HCT116 (cell line): ENCODE measurements at regions not wholly inside any gene's neighbourhood (a gene's known extent, or its start where the extent isn't known, plus 50 kb on each side); places are given as distances from the start of the nearest gene placed in this dataset.

Experiments
- ATAC-seq: fragments of 200-7000 bp; cut with Tn5 transposase; 2 replicates; pipeline ENCODE4 v1.9.1; 2020; ENCODE audit warnings: mild to moderate bottlenecking, moderate library complexity
- BruUV-seq: library from RNA; stranded (reverse); fragments of 400-500 nt; replicated peaks from 2 replicates; lab custom pipeline; 2021; lab: Mats Ljungman, UMichigan
- CTCF ChIA-PET: fragments of 300-600 bp; sonication (Branson Sonifier 250); formaldehyde crosslinking; loops from one replicate; lab custom pipeline; 2021; ENCODE audit warnings: antibody characterized with exemption; lab: Charles Lee
- POLR2A ChIA-PET: fragments of 300-600, 350-600 bp; sonication (Branson Sonifier 250); formaldehyde crosslinking; loops from one replicate; lab custom pipeline; 2021; ENCODE audit warnings: antibody characterized with exemption; lab: Charles Lee
- RAD21 ChIA-PET, 2 experiments: fragments of 300-600 bp; sonication (Branson Sonifier 250); formaldehyde crosslinking; loops; one replicate each; lab custom pipeline; 2023; ENCODE audit warnings: low total read pairs in 2 of 2; ENCODE audit not compliant: uncharacterized antibody in 2 of 2, unreplicated experiment in 2 of 2, low non-redundant PET in 1 of 2; lab: Charles Lee
- DNase-seq: peaks from one replicate; pipeline ENCODE4 v3.0.0-alpha.2; 2010; ENCODE audit warnings: low read depth, low spot score
- H2AFZ ChIP-seq: fragments of 200-600 bp; shearing (Covaris generic), sonication (generic); 2 replicates; pipeline ENCODE4 v1.6.1; 2017; ENCODE audit warnings: low read depth, mixed run types, mixed read lengths, antibody characterized with exemption, low read length; ENCODE audit not compliant: poor library complexity, severe bottlenecking
- H3K27ac ChIP-seq: 2 replicates; pipeline ENCODE4 v1.5.1; 2012; ENCODE audit warnings: low read depth, low read length
- H3K27me3 ChIP-seq: fragments of 200-600 bp; sonication (generic); 2 replicates; pipeline ENCODE4 v1.6.1; 2016; ENCODE audit warnings: mixed run types, low read length, mixed read lengths; ENCODE audit not compliant: insufficient read depth
- H3K36me3 ChIP-seq, 2 experiments: fragments of 200-500 bp in 1 of 2; fragments of 200-600 bp in 1 of 2; sonication (Bioruptor generic) in 1 of 2; sonication (generic) in 1 of 2; 2 replicates each; pipeline versions ENCODE4 v1.5.1 to v1.6.1; 2014 to 2016; ENCODE audit warnings: low read length in 2 of 2, inconsistent platforms in 1 of 2, mixed read lengths in 1 of 2, mixed run types in 1 of 2; ENCODE audit not compliant: insufficient read depth in 2 of 2, control insufficient read depth in 1 of 2
- H3K4me1 ChIP-seq, 2 experiments: fragments of 200-600 bp in 1 of 2; sonication (generic) in 1 of 2; 2 replicates each; pipeline versions ENCODE4 v1.5.1 to v1.6.1; 2012 to 2017; ENCODE audit warnings: low read length in 2 of 2, inconsistent platforms in 1 of 2, mild to moderate bottlenecking in 1 of 2, mixed read lengths in 1 of 2, mixed run types in 1 of 2, moderate library complexity in 1 of 2; ENCODE audit not compliant: insufficient read depth in 2 of 2, control insufficient read depth in 1 of 2
- H3K4me2 ChIP-seq: fragments of 200-600 bp; sonication (generic); 2 replicates; pipeline ENCODE4 v1.6.1; 2017; ENCODE audit warnings: mixed run types, low read length, mixed read lengths
- H3K4me3 ChIP-seq, 2 experiments: fragments of 200-600 bp in 1 of 2; sonication (generic) in 1 of 2; replicated peaks in 1 of 2; 2 replicates each; pipeline ENCODE4 v1.5.1; 2011 to 2016; ENCODE audit warnings: low read length in 2 of 2, control low read depth in 1 of 2, low read depth in 1 of 2, mild to moderate bottlenecking in 1 of 2, mixed read lengths in 1 of 2, mixed run types in 1 of 2
- H3K79me2 ChIP-seq: fragments of 200-600 bp; sonication (generic); 2 replicates; pipeline ENCODE4 v1.6.1; 2017; ENCODE audit warnings: mild to moderate bottlenecking, mixed run types, low read length, moderate library complexity, mixed read lengths; ENCODE audit not compliant: insufficient read depth
- H3K9ac ChIP-seq: fragments of 200-600 bp; sonication (generic); 2 replicates; pipeline ENCODE4 v1.6.1; 2016; ENCODE audit warnings: low read length, mixed read lengths
- H3K9me2 ChIP-seq: fragments of 200-600 bp; sonication (generic), shearing (Covaris generic); 2 replicates; pipeline ENCODE4 v1.6.1; 2017; ENCODE audit warnings: mixed run types, mild to moderate bottlenecking, moderate library complexity; ENCODE audit not compliant: insufficient read depth
- H3K9me3 ChIP-seq, 2 experiments: fragments of 200-500 bp in 1 of 2; fragments of 200-600 bp in 1 of 2; sonication (Bioruptor generic) in 1 of 2; sonication (generic) in 1 of 2; 2 replicates each; pipeline ENCODE4 v1.6.1; 2014 to 2017; ENCODE audit warnings: low read length in 2 of 2, mixed read lengths in 2 of 2, inconsistent platforms in 1 of 2, low read depth in 1 of 2, mild to moderate bottlenecking in 1 of 2, mixed run types in 1 of 2, moderate library complexity in 1 of 2; ENCODE audit not compliant: control insufficient read depth in 1 of 2, insufficient read depth in 1 of 2
- H4K20me1 ChIP-seq: fragments of 200-600 bp; sonication (generic), shearing (Covaris generic); 2 replicates; pipeline ENCODE4 v1.6.1; 2017; ENCODE audit warnings: mixed run types, mild to moderate bottlenecking, moderate library complexity; ENCODE audit not compliant: insufficient read depth
- CEBPB ChIP-seq: IDR thresholded peaks from 2 replicates; pipeline ENCODE4 v1.6.1; 2012; ENCODE audit warnings: low read depth
- ELF1 ChIP-seq: IDR thresholded peaks from 2 replicates; pipeline ENCODE4 v1.6.1; 2012; ENCODE audit warnings: low read depth, borderline replicate concordance
- EZH2 ChIP-seq: fragments of 200-600 bp; sonication (generic); IDR thresholded peaks from 2 replicates; pipeline ENCODE4 v1.6.1; 2017; ENCODE audit warnings: antibody characterized with exemption, mixed run types
- EZH2phosphoT487 ChIP-seq: fragments of 200-600 bp; IDR thresholded peaks from 2 replicates; pipeline ENCODE4 v1.6.1; 2018; ENCODE audit warnings: antibody characterized with exemption, borderline replicate concordance
- FOSL1 ChIP-seq: IDR thresholded peaks from 2 replicates; pipeline ENCODE4 v1.6.1; 2012; ENCODE audit warnings: low read depth
- JUND ChIP-seq: IDR thresholded peaks from 2 replicates; pipeline ENCODE4 v1.6.1; 2012
- MAX ChIP-seq: IDR thresholded peaks from 2 replicates; pipeline ENCODE4 v1.6.1; 2012
- POLR2AphosphoS5 ChIP-seq: IDR thresholded peaks from 2 replicates; pipeline ENCODE4 v1.6.1; 2011; ENCODE audit warnings: mild to moderate bottlenecking, low read depth, low read length, moderate library complexity
- RAD21 ChIP-seq: IDR thresholded peaks from 2 replicates; pipeline ENCODE4 v1.6.1; 2012; ENCODE audit warnings: low read depth, mild to moderate bottlenecking
- SP1 ChIP-seq: IDR thresholded peaks from 2 replicates; pipeline ENCODE4 v1.6.1; 2012; ENCODE audit warnings: low read depth
- SRF ChIP-seq: IDR thresholded peaks from 2 replicates; pipeline ENCODE4 v1.6.1; 2012; ENCODE audit warnings: low read depth
- TCF7L2 ChIP-seq: IDR thresholded peaks from 2 replicates; pipeline ENCODE4 v1.7.0; 2011; ENCODE audit warnings: borderline replicate concordance, inconsistent platforms; ENCODE audit not compliant: insufficient read depth, insufficient read length; ENCODE audit errors: extremely low read depth
- YY1 ChIP-seq: IDR thresholded peaks from 2 replicates; pipeline ENCODE4 v1.6.1; 2011; ENCODE audit warnings: low read length, low read depth, moderate library complexity, mild to moderate bottlenecking; ENCODE audit not compliant: insufficient replicate concordance; ENCODE audit errors: extremely low read depth
- ZBTB33 ChIP-seq: IDR thresholded peaks from 2 replicates; pipeline ENCODE4 v1.6.1; 2011; ENCODE audit warnings: mild to moderate bottlenecking, low read length, moderate library complexity; ENCODE audit not compliant: insufficient replicate concordance; ENCODE audit errors: extremely low read depth
- ZNF274 ChIP-seq: fragments of 200-500 bp; sonication (Bioruptor generic); IDR thresholded peaks from 2 replicates; pipeline ENCODE4 v1.6.1; 2014; ENCODE audit warnings: mild to moderate bottlenecking, low read depth, low read length, inconsistent platforms
- intact Hi-C: fragments of 100-400 bp; cut with micrococcal nuclease; formaldehyde crosslinking; loops from 2 replicates; pipeline ENCODE4 v1.10.0; 2022

DNA sequence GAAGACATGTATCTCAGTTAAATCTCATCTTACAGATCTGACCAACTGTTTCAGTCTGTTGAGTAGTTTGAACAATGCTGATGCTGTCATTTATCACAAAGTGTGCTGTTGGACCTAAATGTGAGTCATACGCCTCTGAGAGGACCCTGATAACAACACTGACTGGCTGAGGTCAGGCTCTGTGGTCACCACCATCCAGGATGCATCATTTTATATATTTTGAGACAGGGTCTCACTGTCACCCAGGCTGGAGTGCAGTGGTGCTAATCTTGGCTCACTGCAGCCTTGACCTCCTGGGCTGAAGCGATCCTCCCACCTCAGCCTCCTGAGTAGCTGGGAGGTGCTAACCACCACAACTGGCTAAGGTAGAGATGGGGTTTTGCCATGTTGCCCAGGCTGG, 181.0 kb upstream of the RGS6 start:
- intact Hi-C loops, result loop anchor here (5.0 to 10.0 kb wide), 3 partner anchors 104 to 926 kb away; partner anchors contain the start of gene SIPA1L1
- ChIA-PET RAD21 (no interaction called here), POLR2A (no interaction called here)
- Histone ChIP-seq H4K20me1 (no peaks in the 10 kb centered on the region), H2AFZ (no peak overlapping the region), H3K9ac (no peak overlapping the region), H3K9me2 (no peaks in the 10 kb centered on the region), H3K4me3 (no peak overlapping the region), H3K9me3 (no peaks in the 10 kb centered on the region), H3K27me3 (no peaks in the 10 kb centered on the region), H3K79me2 (no peaks in the 10 kb centered on the region)
- no TSS peak for BruUV-seq
- no peak for TF ChIP-seq FOSL1
- TF ChIP-seq ELF1, result no peak
- no peak for TF ChIP-seq ZBTB33
- no peak for TF ChIP-seq EZH2
- TF ChIP-seq CEBPB, result no peak
- TF ChIP-seq SRF, result no peak
- no peak for TF ChIP-seq TCF7L2
- TF ChIP-seq ZNF274, result no peak
- no peak for TF ChIP-seq RAD21
- TF ChIP-seq EZH2phosphoT487, result no peak
- TF ChIP-seq YY1, result no peak
- no peak for TF ChIP-seq MAX
- TF ChIP-seq SP1, result no peak
- TF ChIP-seq JUND, result no peak
- no peak for TF ChIP-seq POLR2AphosphoS5
- TF ChIP-seq, all 23 proteins: peak for 0
- Histone ChIP-seq H3K27ac (no peak overlapping the region), H3K36me3 (no peaks in the 10 kb centered on the region), H3K4me1 (peaks cover 18 to 24% of the 10 kb centered on the region in 2 experiments), H3K4me2 (no peak overlapping the region)
- ATAC-seq, result no peak
- DNase-seq, result no peak
- CTCF ChIA-PET, result interaction anchor here (1.0 to 2.8 kb wide), 2 partner anchors 429 to 613 kb away, joined by 3 to 27 read pairs; no protein-coding TSS in a partner anchor
